Astrocyte (in vitro differentiated cells and primary cell): ENCODE measurements at regions not wholly inside any gene's neighbourhood (a gene's known extent, or its start where the extent isn't known, plus 50 kb on each side); places are given as distances from the start of the nearest gene placed in this dataset.

ENCODE experiments used
- EZH2 ChIP-seq: IDR thresholded peaks from 2 replicates; pipeline ENCODE4 v1.6.1; 2012; ENCODE audit warnings: mild to moderate bottlenecking, low read length, inconsistent platforms; ENCODE audit not compliant: insufficient read depth
- TF ChIP-seq, protein P1 (sequence below): IDR thresholded peaks from 2 replicates; pipeline ENCODE4 v1.5.1; 2011; ENCODE audit warnings: low read depth, mild to moderate bottlenecking, inconsistent platforms, low read length, moderate library complexity; ENCODE audit not compliant: insufficient read depth

DNA sequence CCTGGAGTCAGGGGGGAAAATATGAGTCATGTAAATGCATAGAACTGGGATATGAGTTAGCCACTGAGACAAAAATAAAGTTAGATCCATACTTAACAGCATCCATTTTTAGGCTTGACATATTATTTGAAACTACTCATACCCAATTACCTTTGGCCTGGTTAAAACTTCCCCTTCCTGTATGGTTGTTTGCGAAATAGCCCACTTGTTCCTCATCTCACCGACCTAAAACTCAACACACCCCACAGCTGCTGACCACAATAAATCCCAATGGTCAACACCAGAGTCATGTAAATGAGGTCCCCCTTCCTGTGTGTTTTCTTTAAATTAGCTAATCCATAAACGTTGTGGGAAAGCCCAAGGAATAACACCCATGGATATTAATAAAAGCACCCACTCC, 55.2 kb upstream of the TMEM215 start:
- TF ChIP-seq, protein P1, sequence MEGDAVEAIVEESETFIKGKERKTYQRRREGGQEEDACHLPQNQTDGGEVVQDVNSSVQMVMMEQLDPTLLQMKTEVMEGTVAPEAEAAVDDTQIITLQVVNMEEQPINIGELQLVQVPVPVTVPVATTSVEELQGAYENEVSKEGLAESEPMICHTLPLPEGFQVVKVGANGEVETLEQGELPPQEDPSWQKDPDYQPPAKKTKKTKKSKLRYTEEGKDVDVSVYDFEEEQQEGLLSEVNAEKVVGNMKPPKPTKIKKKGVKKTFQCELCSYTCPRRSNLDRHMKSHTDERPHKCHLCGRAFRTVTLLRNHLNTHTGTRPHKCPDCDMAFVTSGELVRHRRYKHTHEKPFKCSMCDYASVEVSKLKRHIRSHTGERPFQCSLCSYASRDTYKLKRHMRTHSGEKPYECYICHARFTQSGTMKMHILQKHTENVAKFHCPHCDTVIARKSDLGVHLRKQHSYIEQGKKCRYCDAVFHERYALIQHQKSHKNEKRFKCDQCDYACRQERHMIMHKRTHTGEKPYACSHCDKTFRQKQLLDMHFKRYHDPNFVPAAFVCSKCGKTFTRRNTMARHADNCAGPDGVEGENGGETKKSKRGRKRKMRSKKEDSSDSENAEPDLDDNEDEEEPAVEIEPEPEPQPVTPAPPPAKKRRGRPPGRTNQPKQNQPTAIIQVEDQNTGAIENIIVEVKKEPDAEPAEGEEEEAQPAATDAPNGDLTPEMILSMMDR: no peak
- TF ChIP-seq EZH2: no peak
